D721Med (cell line): ENCODE measurements at regions not wholly inside any gene's neighbourhood (a gene's known extent, or its start where the extent isn't known, plus 50 kb on each side); places are given as distances from the start of the nearest gene placed in this dataset.
"Not testable (repeated sequence)": the region's sequence is repeated elsewhere in the genome, so short reads cannot be mapped to it uniquely, and the experiment has no call there.

ENCODE experiments used
- DNase-seq: peaks from one replicate; pipeline ENCODE4 v3.0.0; 2011; ENCODE audit warnings: low spot score; ENCODE audit not compliant: insufficient read length
- FAIRE-seq: peaks from 2 replicates; lab custom pipeline; 2011; peaks lifted over from hg19 to GRCh38; lab: Jason Lieb, UNC
- TF ChIP-seq, protein P1 (sequence below): IDR thresholded peaks from 2 replicates; pipeline ENCODE4 v1.5.1; 2012; ENCODE audit warnings: mild to moderate bottlenecking, control low read depth; ENCODE audit not compliant: insufficient read depth; ENCODE audit errors: missing control alignments

DNA sequence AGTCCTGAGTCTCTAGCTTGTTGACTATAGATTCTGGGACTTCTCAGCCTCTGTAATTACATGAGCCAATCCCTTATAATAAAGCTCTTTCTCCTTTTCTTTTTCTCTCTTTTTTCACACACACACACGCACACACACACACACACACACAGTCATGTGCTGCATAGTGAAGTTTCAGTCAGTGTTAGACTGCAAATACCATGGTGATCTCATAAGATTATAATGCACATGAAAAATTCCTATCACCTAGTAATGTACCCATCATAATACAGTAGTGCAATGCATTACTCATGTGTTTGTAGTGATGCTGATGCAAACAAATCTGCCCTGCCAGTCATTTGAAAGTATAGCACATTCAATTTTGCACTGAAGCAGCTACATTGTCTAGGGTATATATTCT lies 558.2 kb downstream of the SUCLG1 start:
- DNase-seq: no peak
- FAIRE-seq: no peak
- TF ChIP-seq, protein P1, sequence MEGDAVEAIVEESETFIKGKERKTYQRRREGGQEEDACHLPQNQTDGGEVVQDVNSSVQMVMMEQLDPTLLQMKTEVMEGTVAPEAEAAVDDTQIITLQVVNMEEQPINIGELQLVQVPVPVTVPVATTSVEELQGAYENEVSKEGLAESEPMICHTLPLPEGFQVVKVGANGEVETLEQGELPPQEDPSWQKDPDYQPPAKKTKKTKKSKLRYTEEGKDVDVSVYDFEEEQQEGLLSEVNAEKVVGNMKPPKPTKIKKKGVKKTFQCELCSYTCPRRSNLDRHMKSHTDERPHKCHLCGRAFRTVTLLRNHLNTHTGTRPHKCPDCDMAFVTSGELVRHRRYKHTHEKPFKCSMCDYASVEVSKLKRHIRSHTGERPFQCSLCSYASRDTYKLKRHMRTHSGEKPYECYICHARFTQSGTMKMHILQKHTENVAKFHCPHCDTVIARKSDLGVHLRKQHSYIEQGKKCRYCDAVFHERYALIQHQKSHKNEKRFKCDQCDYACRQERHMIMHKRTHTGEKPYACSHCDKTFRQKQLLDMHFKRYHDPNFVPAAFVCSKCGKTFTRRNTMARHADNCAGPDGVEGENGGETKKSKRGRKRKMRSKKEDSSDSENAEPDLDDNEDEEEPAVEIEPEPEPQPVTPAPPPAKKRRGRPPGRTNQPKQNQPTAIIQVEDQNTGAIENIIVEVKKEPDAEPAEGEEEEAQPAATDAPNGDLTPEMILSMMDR: no peak

DNA sequence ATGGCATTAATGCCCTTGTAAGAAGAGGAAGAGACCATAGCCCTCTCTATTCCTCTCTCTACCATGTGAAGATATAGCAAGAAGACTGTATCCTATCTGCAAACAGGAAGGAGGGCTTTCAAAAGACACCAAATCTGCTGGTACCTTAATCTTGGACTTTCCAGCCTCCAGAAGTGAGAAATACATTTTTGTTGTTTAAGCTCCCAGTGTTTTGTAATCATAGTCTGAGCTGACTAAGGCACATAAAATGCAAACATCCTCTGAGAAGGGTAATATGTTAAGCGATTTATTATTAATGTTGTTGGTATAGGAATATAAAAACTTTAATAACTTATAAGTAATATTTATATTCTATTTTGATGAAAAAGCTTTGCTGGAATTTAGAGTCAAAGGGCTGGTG lies 559.8 kb downstream of the SUCLG1 start:
- DNase-seq (no peak), FAIRE-seq (no peak)
- TF ChIP-seq, protein P1: no peak

DNA sequence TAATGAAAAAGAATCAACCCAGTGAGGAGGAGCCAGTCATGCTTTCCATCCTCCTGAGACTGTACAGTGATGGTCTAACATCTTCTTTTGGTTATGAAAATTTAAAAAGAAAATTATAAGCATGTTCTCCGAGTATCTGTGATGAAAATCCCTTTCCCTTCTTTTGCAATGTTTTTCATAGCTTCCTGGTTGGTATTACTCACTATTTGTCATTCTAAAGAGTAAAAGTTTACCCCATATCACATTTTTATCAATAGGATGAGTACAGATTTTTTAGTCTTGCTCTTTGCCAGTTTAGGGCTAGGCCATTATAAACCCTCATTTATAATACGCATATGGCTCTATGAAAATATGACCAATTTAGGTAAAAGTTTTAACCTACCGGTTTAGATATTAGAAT lies 564.1 kb downstream of the SUCLG1 start:
- TF ChIP-seq, protein P1: no peak
- no peak for DNase-seq
- FAIRE-seq: no peak

DNA sequence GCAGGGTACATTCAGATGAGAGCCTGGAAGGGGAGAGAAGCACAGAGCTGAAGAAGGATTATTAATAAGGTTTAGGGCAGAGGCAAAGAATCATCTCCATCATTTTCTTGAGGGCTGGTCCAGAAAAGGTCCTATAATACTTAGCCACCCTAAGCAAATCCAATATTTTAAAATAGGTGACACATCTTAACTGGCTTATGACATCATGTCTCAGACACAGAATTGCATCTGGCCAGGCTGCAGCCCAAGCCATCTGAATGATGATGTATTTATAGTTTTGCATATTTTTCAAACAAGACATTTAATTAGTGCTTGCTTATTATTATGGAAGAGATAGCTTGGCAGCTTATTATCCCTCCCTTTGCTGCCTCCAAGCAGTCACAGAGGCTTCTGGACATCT lies 571.3 kb downstream of the SUCLG1 start:
- DNase-seq: no peak
- FAIRE-seq: no peak
- TF ChIP-seq, protein P1: no peak

DNA sequence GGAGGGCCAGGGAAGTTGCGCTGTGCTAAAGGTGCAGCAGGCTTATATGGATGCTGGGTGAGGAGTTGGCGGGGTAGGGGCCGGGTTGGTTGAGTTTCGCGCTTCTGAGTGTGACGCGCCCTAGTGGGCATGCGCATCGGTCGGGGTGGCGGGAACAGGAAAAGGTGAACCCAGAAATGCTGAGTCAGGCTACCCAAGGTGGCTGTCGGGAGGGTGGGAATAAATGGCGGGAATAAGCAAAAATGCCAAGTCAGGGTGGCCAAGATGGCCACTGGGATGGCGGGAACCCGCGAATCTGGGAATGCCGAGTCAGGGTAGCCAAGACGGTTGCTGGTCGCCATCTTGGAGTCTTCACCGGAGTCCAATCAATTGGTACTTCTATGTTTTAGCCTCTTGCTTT lies 580.0 kb downstream of the SUCLG1 start:
- DNase-seq (no peak), FAIRE-seq (no peak)
- TF ChIP-seq, protein P1: no peak

DNA sequence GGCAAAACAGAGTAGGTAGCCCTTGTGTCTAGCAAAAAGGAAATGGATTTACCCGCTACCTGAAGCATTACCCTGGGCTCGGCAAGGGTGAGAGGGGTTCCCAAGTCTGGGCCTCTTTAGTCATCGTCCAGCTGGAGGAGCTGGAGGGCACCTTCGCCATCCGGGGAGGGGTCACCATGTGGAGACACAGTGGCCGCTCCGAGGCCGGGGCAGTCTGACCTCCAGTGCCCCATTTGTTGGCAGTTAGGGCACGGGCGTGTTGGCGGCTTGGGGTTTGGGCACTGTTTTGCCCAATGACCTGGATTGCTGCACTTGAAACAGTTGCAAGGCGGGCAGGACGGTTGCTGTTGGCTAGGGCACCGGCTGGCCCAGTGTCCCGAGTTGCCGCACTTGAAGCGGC lies 581.8 kb downstream of the SUCLG1 start:
- FAIRE-seq, DNase-seq: not testable (repeated sequence)

DNA sequence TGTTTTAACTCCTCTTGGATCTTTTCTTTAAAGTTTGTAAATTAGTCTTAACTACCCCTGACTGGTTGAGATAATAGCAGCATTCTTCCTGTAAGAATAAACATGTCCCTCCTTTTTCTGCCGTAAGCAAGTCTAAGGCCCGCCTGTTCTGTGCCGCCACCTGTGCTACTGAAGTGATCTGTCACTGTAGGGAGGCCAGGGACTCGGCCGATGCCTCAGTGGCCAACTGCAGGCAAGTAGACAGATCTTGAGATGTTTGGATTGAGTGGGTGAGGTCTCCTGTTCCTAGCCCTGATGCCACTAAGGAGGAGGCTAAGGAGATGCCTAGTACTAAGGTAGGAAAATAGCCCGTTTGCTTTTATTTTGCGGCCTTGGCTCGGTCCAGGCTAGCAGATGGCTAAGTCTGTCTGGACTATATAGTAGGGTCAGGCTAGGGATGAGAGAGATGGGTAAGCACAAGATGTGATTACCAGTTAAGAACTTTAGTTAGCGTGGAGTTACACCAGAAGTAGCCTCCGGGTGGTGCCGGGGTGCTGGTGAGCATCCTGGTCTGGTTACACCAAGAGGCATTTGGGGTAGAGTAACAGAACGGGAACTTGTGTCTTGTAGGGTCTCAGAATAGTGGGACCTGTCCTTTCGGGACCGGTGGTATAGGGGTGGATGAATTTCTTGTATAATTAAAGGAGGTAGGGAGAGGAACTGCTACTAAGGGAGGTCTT lies 584.2 kb downstream of the SUCLG1 start:
- TF ChIP-seq, protein P1: no peak
- FAIRE-seq (no peak), DNase-seq (no peak)
